GM21381 (cell line): ENCODE measurements at regions not wholly inside any gene's neighbourhood (a gene's known extent, or its start where the extent isn't known, plus 50 kb on each side); places are given as distances from the start of the nearest gene placed in this dataset.
"Not testable (repeated sequence)": the region's sequence is repeated elsewhere in the genome, so short reads cannot be mapped to it uniquely, and the experiment has no call there.

Experiments used
- ATAC-seq: cut with Tn5 transposase; IDR thresholded peaks from one replicate; pipeline ENCODE4 v1.9.1; 2021; ENCODE audit warnings: mild to moderate bottlenecking, moderate library complexity; ENCODE audit not compliant: unreplicated experiment

- ATAC-seq = no peak
These were observed 139.5 kb upstream of the SMYD2 start for GRCh38 chr1:214141486-214141885.

DNA sequence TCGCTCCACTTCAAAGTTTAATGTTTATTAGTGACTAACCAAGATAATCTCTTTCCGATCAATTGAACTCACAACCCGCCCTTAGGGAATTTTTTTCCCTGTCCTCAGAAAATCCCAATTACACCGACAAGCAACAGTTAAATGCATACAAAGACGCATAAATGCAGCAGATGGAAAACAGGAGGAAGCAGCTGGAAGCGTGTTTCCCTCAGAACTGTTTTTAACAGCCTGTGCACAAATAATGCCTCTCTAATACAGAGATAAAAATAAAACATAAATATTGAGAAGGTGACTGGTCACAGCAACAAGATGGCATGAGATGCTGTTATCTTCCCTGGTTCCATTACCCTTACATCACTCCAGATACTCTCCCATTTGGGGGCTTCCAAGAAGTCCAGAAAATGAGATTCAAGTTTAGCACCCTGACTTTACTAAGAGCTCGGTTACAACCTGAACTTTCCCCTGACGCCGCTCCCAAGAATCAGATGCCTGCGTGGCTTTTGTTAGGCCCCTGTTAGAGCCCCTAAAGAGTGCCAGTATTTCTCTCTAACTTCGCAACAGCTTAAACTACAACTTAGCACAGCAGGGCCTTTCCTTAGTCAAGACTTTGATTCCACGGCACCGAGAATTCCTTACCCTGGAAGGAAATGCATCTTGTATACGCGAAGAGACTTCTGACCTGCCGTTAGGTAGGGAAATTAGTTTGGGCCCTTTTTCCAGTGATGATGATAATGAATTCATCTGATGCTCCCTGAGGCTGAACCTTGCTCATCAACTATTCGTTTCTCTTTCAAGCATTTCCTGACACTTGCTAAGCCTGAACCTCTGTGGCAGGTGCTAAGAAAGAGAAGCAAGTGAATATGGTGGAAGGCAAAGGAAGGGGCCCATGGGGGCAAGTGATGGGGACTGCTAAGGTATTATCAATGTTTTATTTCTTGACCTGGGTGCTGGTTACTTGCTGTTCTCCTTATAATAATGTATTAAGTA is 137.7 kb upstream of the SMYD2 start:
- ATAC-seq = no peak

GRCh38 chr1:214144521-214144920 is 136.4 kb upstream of the SMYD2 start:
- ATAC-seq = not testable (repeated sequence)

DNA sequence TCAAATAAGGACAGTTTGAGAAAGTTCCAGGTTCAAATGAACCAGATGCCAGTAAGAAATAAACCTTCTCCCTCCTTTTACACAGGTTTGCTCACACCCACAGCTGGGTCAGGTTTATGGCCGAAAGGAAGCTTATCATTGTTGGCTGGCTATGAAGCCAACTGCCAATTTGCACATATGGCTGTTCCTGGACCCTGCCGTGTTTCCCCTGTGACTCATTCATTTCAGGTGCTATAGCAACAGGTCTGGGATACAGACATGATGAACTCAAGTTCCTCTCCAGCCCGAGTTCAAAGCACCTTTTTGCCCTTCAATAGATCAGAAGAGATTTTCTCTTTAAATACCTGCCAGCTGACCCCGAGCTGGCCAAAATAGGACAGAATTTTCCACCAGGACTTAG is 134.4 kb upstream of the SMYD2 start:
- no peak for ATAC-seq

DNA sequence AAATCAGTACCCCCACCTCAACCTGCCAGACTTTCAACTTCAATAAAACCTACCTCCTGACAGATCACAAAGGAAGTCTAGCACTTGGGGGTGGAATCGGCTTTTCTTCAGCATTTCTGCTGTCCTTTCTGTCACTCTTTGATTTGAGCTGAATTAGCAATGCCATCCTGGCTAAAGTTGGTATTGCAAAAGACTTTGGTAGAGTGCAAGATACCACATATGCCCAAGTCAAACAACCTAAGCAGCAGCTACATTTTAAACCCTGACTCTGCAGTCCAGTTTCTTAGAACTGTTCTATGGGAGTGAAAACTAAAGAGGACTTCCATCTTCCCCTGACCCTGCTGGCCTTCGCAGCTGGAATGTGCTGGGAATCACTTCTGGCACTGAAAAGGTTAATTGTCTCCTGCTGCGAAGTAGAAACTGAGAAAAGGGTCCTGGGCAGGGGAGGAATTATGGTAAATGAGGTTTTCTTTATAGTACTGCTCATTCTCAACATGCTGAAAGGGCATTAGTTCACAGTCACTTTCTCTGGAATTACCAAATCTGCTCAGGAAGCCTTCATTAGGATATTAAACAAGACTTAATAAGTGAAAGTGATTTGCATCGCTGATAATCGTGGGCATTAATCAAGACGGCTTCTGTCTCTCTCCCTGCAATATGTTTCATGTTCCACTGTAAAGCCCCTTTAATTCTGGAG is 126.2 kb upstream of the SMYD2 start:
- no peak for ATAC-seq

DNA sequence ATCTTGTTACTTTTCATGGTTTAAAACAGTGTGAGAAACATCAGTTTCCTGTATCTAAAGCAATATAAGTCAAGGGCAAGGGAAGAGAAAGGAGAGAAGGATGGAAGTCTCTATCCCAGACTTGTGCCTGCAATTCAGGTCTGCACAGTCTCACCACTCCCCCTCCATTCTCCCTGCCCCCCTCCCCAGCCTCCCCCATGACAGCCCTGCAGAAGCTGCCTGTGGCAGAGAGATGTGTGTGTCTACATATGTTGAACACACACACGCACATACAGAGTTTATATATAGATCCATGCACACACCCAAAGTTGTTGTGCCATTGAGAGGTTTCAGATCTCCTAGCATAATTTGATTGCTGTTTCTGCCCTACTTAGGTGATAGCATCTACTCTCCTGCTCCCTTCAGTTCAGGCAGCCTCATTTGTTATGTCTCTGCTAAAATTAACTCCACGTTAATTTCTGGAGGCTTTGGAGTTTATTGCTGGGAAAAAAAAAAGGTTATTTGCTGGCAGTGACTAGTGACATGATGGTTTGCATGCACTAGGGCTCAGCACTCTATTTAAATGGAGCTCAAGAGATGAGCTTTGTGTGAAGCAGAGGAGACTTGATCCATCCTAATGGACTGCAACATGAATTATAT is 124.9 kb upstream of the SMYD2 start:
- no peak for ATAC-seq

DNA sequence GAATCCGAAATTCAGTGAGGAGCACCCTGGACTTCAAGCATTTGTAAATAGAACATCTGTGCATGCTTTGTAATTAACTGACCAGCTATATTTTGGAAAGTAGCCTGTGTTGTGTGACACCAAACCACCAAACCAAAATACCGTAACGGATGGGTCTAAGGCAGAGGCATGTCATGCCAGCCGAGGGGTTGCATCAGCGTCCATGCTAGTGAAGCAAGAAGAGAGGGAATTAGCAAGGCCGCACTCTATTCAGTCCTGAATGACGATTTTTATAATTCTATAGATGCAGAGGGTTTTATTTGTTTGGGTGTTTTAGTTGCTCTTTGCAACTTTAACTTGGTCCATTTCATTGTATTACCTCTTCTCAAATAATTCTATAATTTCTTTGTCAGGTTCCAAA is 116.8 kb upstream of the SMYD2 start:
- no peak for ATAC-seq

GRCh38 chr1:214165850-214166374 is 115.0 kb upstream of the SMYD2 start:
- no peak for ATAC-seq

DNA sequence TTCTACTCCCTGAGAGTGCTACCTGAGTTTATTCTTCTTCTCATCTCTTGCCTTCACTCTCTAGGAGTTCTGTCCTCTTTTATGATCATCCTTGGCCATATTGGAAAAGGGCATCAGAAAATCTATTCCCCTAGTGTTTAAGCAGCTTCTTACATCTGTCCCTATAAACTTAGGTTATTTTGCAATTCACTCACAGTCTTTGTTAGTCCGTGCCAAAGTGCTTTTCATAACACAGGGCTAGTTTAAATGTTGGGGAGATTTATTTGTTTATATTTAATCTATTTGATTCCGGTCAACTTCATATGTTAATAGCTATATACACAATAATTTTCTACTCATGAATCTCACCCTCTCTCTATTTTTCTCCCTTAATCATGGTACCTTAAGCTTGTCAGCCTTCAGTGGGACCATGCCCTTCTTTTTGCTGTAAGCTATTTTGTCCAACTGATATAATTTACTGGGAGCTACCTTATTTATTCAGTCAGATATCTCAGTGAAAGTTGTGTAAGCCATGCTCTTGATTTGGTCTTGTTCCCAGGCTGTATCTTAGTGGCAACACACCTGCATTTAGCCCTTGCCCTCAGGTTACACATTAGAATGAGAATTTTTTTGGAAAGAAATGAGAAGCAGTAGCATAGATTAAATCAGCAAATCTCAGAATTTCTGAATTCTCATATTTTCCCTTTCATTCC is 106.3 kb upstream of the SMYD2 start:
- no peak for ATAC-seq

- no peak for ATAC-seq
These were observed 102.9 kb upstream of the SMYD2 start for GRCh38 chr1:214178102-214178501.

GRCh38 chr1:214184992-214185391 is 96.0 kb upstream of the SMYD2 start:
- ATAC-seq = no peak

- ATAC-seq = no peak
These were observed 94.7 kb upstream of the SMYD2 start for GRCh38 chr1:214186103-214186824.

DNA sequence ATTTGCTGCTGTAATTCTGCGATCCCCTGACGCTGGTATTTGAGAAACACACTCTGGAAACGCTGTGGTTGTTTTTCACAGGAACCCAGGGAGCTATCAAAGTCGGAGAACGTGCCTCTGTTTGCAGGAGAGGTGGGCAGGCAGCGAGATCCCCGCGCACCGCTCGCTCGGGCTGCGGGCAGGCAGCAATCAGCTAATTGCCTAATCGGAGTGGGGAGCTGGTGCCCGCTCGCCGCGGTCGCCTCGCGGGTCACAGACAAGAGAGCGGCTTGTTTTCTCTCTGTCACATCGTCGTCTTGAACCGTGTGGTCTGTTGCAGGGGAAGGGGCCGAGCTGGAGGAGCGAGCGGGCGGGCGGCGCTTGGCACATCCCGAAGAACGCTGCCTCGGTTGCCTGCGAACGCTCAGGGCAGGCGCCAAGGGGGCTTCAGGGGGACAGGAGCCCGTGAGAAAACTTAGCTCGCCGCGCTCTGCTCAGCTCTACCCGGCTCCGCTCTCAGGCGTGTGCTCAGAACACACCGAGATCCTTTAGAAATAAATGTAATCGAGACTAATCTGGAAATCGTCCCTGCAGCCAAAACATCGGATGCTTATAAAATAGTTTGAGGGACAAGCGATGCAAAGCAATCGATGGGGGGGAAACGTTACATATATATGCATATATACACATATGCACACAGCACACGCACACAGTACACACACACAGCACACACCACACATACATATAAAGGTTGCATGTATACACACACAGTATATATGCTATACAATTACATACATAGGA is 93.6 kb upstream of the SMYD2 start:
- ATAC-seq = no peak

GRCh38 chr1:214187933-214188332 is 93.0 kb upstream of the SMYD2 start:
- ATAC-seq = no peak

GRCh38 chr1:214188835-214189234 is 92.1 kb upstream of the SMYD2 start:
- ATAC-seq = no peak

DNA sequence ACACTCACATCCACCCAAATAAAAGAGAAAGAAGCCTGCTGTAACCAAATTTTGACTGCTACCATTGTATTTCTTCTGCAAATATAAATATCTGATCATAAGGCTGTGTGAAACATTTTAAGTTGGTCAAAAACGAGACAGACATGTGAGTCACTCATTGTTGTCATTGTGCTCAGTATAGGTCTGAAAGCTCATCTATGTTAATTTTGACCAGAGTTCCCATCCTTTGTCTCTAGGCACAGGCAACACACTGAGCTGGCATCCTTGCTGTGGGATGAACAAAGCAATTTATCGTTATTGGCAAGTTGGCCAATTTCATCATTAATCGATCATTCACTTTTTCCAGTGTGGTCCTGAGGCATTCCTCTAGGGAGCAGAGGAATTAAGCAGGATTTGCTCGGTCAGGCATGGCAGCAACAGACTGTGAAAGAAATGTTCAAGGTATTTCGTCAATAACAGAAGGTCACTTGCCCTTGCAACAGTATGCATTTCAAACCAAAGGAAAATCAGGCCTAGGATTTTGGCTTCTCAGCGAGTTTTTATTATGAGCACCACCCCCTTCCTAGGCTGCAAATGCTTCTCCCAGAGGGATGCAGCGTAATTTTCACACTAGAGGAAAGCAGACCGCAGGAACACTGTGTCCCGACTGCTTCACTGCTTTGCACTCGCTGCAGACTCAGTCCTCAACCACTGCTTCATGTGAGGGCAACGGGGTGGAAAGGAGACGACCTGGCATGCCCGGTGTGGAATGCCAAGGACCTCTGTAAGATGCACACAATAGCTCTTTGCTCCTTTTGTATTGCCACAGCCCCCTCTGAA is 87.9 kb upstream of the SMYD2 start:
- ATAC-seq = no peak

- ATAC-seq = no peak
These were observed 87.3 kb upstream of the SMYD2 start for GRCh38 chr1:214193691-214194090.

- no peak for ATAC-seq
These were observed 82.4 kb upstream of the SMYD2 start for GRCh38 chr1:214198571-214198970.

DNA sequence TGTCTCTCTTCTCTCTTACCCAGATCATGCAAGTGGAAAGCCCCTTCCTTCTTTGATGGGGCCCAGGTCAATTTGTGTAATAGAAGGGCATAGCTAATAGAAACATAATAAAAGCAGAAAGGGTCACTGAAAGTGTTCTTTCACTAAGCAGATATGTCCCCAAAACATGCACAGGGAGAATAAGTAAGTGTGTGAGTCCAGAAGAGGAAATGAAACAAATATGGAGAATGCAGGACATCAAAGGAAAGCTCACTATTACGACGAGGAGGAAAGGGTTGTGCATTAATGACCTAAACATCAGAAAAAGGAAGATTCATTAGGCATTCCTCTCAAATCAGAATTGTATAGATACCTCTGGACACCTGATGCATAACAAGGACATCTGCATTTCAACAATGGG is 81.4 kb upstream of the SMYD2 start:
- ATAC-seq = no peak
